Adrenal gland (tissue), 9 donors: ENCODE measurements at regions not wholly inside any gene's neighbourhood (a gene's known extent, or its start where the extent isn't known, plus 50 kb on each side); places are given as distances from the start of the nearest gene placed in this dataset.

Experiments used
- DNase-seq, 7 donors: peaks; one replicate each; pipeline ENCODE4 v3.0.0-alpha.2; 2019 to 2020
- H3K27ac ChIP-seq, 5 donors: fragments of 200-600 bp; sonication (generic) in 4 of 5; 1 replicate in 3 of 5; 2 replicates in 2 of 5; pipeline versions ENCODE4 v1.5.1 to v1.8.0; 2016 to 2020; ENCODE audit warnings: mild to moderate bottlenecking in 1 of 5
- H3K27me3 ChIP-seq: fragments of 200-600 bp; 2 replicates; pipeline ENCODE4 v1.8.0; 2021
- H3K36me3 ChIP-seq, 2 donors: fragments of 200-600 bp; replicated peaks in 1 of 2; 1 replicate in 1 of 2; 2 replicates in 1 of 2; pipeline versions ENCODE4 v1.5.1 to v1.8.0; 2018 to 2022
- H3K4me1 ChIP-seq, 2 donors: fragments of 200-600 bp; replicated peaks in 1 of 2; 1 replicate in 1 of 2; 2 replicates in 1 of 2; pipeline versions ENCODE4 v1.5.1 to v1.8.0; 2018 to 2021
- H3K4me3 ChIP-seq, 4 donors: fragments of 200-600 bp; sonication (generic) in 3 of 4; one replicate each; pipeline ENCODE4 v1.5.1; 2016 to 2018
- H3K9me3 ChIP-seq, 3 donors: fragments of 200-600 bp; sonication (generic) in 1 of 3; replicated peaks in 1 of 3; 1 replicate in 2 of 3; 2 replicates in 1 of 3; pipeline versions ENCODE4 v1.5.1 to v1.8.0; 2016 to 2021
- POLR2A ChIP-seq, 2 donors: fragments of 450-650 bp; IDR thresholded peaks; one replicate each; pipeline ENCODE4 v1.6.1; 2017; ENCODE audit warnings: antibody characterized with exemption in 2 of 2, mild to moderate bottlenecking in 2 of 2, moderate library complexity in 1 of 2
- WGBS, 4 donors: extraction: QIAGEN DNeasy Blood & Tissue Kit in 2 of 4; methylation state at CpG; one replicate each; pipeline versions ENCODE4 v1.1.5 to v1.1.7; 2013 to 2017; 5-methylcytosine and 5-hydroxymethylcytosine counted together
- intact Hi-C, 2 donors: fragments of 100-400 bp; cut with DNase I; formaldehyde crosslinking; loops; one replicate each; pipeline versions ENCODE4 v1.14.1 to v1.15.0; 2022 to 2023
- TF ChIP-seq, protein P1 (sequence below), 6 experiments: fragments of 450-650 bp in 4 of 6; fragments of 200-600 bp in 2 of 6; sonication (generic) in 1 of 6; IDR thresholded peaks; 1 replicate in 5 of 6; 2 replicates in 1 of 6; pipeline versions ENCODE4 v1.5.1 to v1.8.0; 2016 to 2021; ENCODE audit warnings: antibody characterized with exemption in 6 of 6, mild to moderate bottlenecking in 2 of 6, moderate library complexity in 1 of 6
- donor health status: healthy with polysubstance abuse.
- donor health status: Bipolar disorder and iron deficiency.
- donor health status: DM: yes; HTN: yes; CAD: no.
- donor health status: DM: no; HTN: no; CAD: no.
- donor health status: DM: no; HTN: no; CAD: no.

DNA sequence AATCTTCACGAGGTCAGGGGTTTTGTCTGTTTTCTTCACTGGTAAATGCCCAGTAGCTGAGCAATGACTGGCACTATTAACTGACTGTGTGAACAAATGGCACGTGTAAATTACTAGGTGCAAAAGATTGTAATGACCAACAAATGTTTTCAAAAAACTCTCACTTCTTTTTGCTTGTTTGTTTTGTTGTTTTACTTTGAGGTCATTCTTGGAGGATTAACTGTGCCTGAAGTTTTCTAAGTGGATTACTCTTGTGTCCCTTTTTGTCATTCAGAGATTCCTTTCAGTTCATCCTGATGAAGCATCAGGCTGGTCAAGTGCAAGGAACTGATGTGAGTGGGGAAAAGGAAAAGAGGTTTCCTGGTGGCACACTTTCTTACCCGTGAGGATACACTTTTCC, 74.4 kb upstream of the PPP1R3C start:
- WGBS, 4 donors, result 69 to 77% (median 71%) methylated on average over 3 of the region's 3 CpGs
- Histone ChIP-seq H3K4me3 (no peak overlapping the region), H3K36me3 (no peaks in the 10 kb centered on the region), H3K9me3 (no peaks in the 10 kb centered on the region), H3K27ac (no peak overlapping the region), H3K4me1 (peaks cover 0 to 5% of the 10 kb centered on the region in 2 donors), H3K27me3 (no peaks in the 10 kb centered on the region)
- intact Hi-C loops, result no loop called here
- no peak for DNase-seq
- TF ChIP-seq, protein P1, sequence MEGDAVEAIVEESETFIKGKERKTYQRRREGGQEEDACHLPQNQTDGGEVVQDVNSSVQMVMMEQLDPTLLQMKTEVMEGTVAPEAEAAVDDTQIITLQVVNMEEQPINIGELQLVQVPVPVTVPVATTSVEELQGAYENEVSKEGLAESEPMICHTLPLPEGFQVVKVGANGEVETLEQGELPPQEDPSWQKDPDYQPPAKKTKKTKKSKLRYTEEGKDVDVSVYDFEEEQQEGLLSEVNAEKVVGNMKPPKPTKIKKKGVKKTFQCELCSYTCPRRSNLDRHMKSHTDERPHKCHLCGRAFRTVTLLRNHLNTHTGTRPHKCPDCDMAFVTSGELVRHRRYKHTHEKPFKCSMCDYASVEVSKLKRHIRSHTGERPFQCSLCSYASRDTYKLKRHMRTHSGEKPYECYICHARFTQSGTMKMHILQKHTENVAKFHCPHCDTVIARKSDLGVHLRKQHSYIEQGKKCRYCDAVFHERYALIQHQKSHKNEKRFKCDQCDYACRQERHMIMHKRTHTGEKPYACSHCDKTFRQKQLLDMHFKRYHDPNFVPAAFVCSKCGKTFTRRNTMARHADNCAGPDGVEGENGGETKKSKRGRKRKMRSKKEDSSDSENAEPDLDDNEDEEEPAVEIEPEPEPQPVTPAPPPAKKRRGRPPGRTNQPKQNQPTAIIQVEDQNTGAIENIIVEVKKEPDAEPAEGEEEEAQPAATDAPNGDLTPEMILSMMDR (IDR thresholded peaks at IDR 0.05), result no peak
- TF ChIP-seq POLR2A (IDR thresholded peaks at IDR 0.05), result no peak

DNA sequence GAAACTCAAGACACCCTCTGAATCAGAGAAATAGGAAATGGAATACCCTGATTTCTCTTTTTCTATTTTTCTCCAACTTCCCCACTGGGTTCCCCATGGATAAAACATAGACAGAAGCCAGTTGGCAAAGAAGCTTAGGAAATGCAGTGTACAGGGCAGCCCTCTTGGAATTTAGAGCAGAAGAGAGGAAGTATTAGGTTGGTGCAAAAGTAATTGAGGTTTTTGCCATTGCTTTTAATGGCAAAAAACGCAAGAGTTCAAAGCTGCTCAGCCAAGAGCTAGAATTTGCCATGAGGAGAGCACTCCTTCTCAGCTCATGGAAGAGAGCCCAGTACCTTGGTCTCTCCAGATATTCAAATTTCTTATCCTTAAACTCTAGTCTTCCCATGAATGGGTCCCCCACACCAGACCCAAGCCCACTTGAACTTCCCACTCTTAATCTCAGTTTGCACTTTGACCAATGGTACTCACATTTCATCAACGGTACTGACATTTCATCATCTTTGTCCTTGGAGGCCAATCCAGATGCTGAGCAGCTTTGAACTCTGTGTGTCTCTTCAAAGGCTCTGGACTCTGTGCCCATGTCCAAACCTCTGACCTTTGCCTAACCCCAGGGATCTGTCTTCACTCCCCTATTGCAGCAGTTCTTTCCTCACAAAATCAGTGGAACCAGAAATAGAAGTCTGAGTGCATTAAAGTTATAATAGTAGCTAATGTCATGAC, 73.2 kb upstream of the PPP1R3C start:
- H3K27me3 ChIP-seq, result no peaks in the 10 kb centered on the region
- H3K36me3 ChIP-seq, result no peaks in the 10 kb centered on the region
- H3K9me3 ChIP-seq, result no peaks in the 10 kb centered on the region
- no peak for DNase-seq
- intact Hi-C loops, result no loop called here
- no peak overlapping the region for H3K4me3 ChIP-seq
- no peak overlapping the region for H3K27ac ChIP-seq
- 49 to 65% (median 58%) methylated on average over 2 of the region's 2 CpGs for WGBS, 4 donors
- no peak for TF ChIP-seq POLR2A (IDR thresholded peaks at IDR 0.05)
- TF ChIP-seq, protein P1 (IDR thresholded peaks at IDR 0.05), result no peak
- no peaks in the 10 kb centered on the region for H3K4me1 ChIP-seq

DNA sequence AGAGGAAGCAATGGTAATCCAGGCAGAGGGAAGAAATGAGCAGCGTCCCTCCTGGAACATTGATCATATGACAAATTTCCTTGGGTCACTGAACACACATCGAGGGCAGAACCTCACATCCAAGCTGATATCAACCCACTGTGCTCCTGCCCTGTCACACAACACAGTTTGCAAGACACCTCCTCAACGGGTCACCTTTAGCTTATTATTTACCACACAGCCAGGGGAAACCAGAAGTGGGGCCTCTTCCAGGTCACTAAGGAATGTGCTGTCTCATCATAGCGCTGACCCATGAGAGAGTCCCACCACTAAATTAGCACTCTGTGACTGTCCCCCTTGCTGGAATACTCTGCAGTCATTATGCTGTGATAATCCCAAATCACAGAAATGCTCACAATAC, 69.7 kb upstream of the PPP1R3C start:
- H3K4me1 ChIP-seq, result no peaks in the 10 kb centered on the region
- H3K27me3 ChIP-seq, result no peaks in the 10 kb centered on the region
- H3K9me3 ChIP-seq, result no peaks in the 10 kb centered on the region
- H3K36me3 ChIP-seq, result no peaks in the 10 kb centered on the region
- no peak for TF ChIP-seq POLR2A (IDR thresholded peaks at IDR 0.05)
- TF ChIP-seq, protein P1 (IDR thresholded peaks at IDR 0.05), result no peak
- DNase-seq, result no peak
- H3K4me3 ChIP-seq, result no peak overlapping the region
- H3K27ac ChIP-seq, result no peak overlapping the region
- intact Hi-C loops, result no loop called here
- WGBS, 4 donors, result 68 to 82% (median 72%) methylated on average over 4 of the region's 4 CpGs

DNA sequence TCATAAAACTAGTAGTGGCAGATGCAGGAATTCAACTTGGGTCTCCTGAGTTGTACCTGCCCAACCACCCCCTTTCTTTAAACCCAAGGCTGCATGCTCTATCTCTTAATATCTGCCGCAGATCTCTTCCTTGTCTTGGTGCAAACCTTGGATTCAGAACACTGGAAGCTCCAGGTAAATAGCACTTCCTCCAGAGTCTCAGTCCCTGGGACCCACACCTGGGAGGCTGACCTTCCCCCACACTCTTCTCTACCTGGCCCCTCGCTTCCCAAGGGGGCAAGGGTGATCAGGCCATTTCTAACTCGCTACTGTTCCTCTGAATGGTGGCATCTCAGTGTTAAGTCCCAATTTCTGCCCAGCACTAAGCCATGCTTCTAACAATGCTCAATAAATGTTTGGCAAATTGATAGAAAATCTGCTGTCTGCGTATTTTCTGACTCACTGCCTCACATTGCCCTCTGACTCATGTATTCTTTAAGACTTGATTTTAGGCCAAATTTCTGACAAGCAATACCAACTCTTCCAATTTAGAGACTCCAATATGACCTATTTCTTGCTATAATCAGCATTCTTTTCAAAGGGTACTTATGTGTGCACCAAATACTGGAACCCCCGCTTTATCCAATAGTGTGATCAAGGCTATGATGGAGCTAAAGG, 68.0 kb upstream of the PPP1R3C start:
- Histone ChIP-seq H3K27ac (no peak overlapping the region), H3K9me3 (no peaks in the 10 kb centered on the region), H3K4me1 (no peaks in the 10 kb centered on the region), H3K27me3 (no peaks in the 10 kb centered on the region), H3K36me3 (no peaks in the 10 kb centered on the region), H3K4me3 (no peak overlapping the region)
- no peak for TF ChIP-seq POLR2A (IDR thresholded peaks at IDR 0.05)
- TF ChIP-seq, protein P1 (IDR thresholded peaks at IDR 0.05), result no peak
- intact Hi-C loops, result no loop called here
- peak in 1 of 7 donors; percentile 14 for DNase-seq
- 70 to 82% (median 77%) methylated on average over 5 of the region's 5 CpGs for WGBS, 4 donors
